B cell (primary cell): ENCODE measurements at regions not wholly inside any gene's neighbourhood (a gene's known extent, or its start where the extent isn't known, plus 50 kb on each side); places are given as distances from the start of the nearest gene placed in this dataset.

Source experiments
- EZH2 ChIP-seq: IDR thresholded peaks from 2 replicates; pipeline ENCODE4 v1.6.1; 2012; ENCODE audit warnings: borderline replicate concordance, low read depth, mild to moderate bottlenecking, moderate library complexity, low read length; ENCODE audit not compliant: insufficient read depth, poor library complexity, severe bottlenecking
- TF ChIP-seq, protein P1 (sequence below): fragments of 200-600 bp; IDR thresholded peaks from one replicate; pipeline ENCODE4 v1.8.0; 2022; ENCODE audit warnings: antibody characterized with exemption, mild to moderate bottlenecking

DNA sequence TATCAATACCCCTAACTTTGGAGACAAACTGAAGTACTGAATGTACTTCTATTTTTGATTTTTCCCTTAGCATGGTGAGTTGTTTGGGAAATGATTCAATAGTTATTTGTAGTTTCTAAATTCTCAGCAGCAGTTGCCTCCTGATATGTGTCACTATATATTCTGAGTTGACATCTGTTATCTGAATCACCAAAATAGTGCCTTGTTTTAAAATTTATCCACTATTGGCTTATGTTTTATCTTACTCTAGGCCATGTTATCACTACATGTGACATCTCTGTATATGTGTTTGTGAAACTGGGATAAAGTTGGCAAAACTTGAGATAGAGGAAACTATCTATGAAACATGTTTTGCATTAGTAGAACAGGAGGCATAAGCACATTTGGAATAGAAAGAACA lies 317.6 kb downstream of the TLE4 start:
- TF ChIP-seq, protein P1, sequence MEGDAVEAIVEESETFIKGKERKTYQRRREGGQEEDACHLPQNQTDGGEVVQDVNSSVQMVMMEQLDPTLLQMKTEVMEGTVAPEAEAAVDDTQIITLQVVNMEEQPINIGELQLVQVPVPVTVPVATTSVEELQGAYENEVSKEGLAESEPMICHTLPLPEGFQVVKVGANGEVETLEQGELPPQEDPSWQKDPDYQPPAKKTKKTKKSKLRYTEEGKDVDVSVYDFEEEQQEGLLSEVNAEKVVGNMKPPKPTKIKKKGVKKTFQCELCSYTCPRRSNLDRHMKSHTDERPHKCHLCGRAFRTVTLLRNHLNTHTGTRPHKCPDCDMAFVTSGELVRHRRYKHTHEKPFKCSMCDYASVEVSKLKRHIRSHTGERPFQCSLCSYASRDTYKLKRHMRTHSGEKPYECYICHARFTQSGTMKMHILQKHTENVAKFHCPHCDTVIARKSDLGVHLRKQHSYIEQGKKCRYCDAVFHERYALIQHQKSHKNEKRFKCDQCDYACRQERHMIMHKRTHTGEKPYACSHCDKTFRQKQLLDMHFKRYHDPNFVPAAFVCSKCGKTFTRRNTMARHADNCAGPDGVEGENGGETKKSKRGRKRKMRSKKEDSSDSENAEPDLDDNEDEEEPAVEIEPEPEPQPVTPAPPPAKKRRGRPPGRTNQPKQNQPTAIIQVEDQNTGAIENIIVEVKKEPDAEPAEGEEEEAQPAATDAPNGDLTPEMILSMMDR: no peak
- no peak for TF ChIP-seq EZH2
